Heart right ventricle (tissue), 16 donors: ENCODE measurements at regions not wholly inside any gene's neighbourhood (a gene's known extent, or its start where the extent isn't known, plus 50 kb on each side); places are given as distances from the start of the nearest gene placed in this dataset.

ENCODE experiments used
- ATAC-seq, 8 donors: fragments of 200-7000 bp; cut with Tn5 transposase; one replicate each; pipeline ENCODE4 v1.9.1; 2020; ENCODE audit warnings: mild to moderate bottlenecking in 8 of 8, moderate library complexity in 8 of 8, moderate number of reproducible peaks in 1 of 8
- DNase-seq, 2 donors: peaks; one replicate each; pipeline ENCODE4 v3.0.0-alpha.2; 2020
- H3K27ac ChIP-seq, 10 donors: fragments of 200-600 bp; sonication (generic) in 2 of 10; one replicate each; pipeline versions ENCODE4 v1.5.0 to v1.8.0; 2020 to 2022; ENCODE audit warnings: mild to moderate bottlenecking in 3 of 10
- H3K27me3 ChIP-seq, 7 donors: fragments of 200-600 bp; one replicate each; pipeline ENCODE4 v1.8.0; 2021 to 2022; ENCODE audit warnings: mild to moderate bottlenecking in 2 of 7
- H3K36me3 ChIP-seq, 9 donors: fragments of 200-600 bp; sonication (generic) in 1 of 9; one replicate each; pipeline versions ENCODE4 v1.5.0 to v1.8.0; 2020 to 2022; ENCODE audit warnings: mild to moderate bottlenecking in 2 of 9
- H3K4me1 ChIP-seq, 9 donors: fragments of 200-600 bp; sonication (generic) in 1 of 9; one replicate each; pipeline versions ENCODE4 v1.5.0 to v1.8.0; 2020 to 2022; ENCODE audit warnings: mild to moderate bottlenecking in 4 of 9
- H3K4me3 ChIP-seq, 10 donors: fragments of 200-600 bp; sonication (generic) in 2 of 10; one replicate each; pipeline versions ENCODE4 v1.5.0 to v1.8.0; 2020 to 2022; ENCODE audit warnings: mild to moderate bottlenecking in 7 of 10, moderate library complexity in 2 of 10
- H3K9me3 ChIP-seq, 11 donors: fragments of 200-600 bp in 10 of 11; sonication (generic) in 2 of 11; one replicate each; pipeline versions ENCODE4 v1.5.0 to v1.8.0; 2013 to 2022; ENCODE audit warnings: mild to moderate bottlenecking in 2 of 11, control low read depth in 1 of 11, moderate library complexity in 1 of 11
- WGBS, 2 donors: extraction: QIAGEN DNeasy Blood & Tissue Kit; methylation state at CpG; one replicate each; pipeline ENCODE4 v1.1.7; 2013; ENCODE audit warnings: inconsistent platforms in 1 of 2; 5-methylcytosine and 5-hydroxymethylcytosine counted together
- intact Hi-C, 10 donors: fragments of 100-400 bp; cut with DNase I; formaldehyde crosslinking; loops; one replicate each; pipeline versions ENCODE4 v1.11.1 to v1.14.2; 2022
- TF ChIP-seq, protein P1 (sequence below), 9 donors: fragments of 200-600 bp; sonication (generic) in 2 of 9; IDR thresholded peaks; one replicate each; pipeline versions ENCODE4 v1.5.0 to v1.8.0; 2021 to 2022; ENCODE audit warnings: antibody characterized with exemption in 9 of 9, mild to moderate bottlenecking in 5 of 9, moderate library complexity in 1 of 9
- donor health status: Arrhythmogenic right ventricular cardiomyopathy.
- donor health status: ischemic (EF 13 %, LVEDD 7.1; RV severe dilation, severe dysfunction).
- donor health status: healthy with polysubstance abuse.
- donor health status: DM: no; HTN: yes; CAD: no.
- donor health status: DM: no; HTN: no; CAD: no.
- donor health status: ischemic (EF 25% LVEDD 6.9; RV normal size, moderate dysfunction).
- donor health status: ischemic (EF 25% LVEDD 5.7; RV mildly dilated, moderate dysfunction).
- donor health status: healthy.
- donor health status: DM: yes; HTN: yes; CAD: no.
- donor health status: Ischemic cardiomyopathy.
- donor health status: ischemic (EF 35%, LVEDD 5.7; RV mildly dilated, moderate dysfunction).
- donor health status: nonischemic (EF 11% LVEDD 7.7; RV severe dilation, severe dysfunction).
- donor health status: DM: yes; HTN: yes; CAD: no.
- donor health status: PGD.
- donor health status: ischemic (EF 29% LVEDD 5.4; RV normal size, mild dysfunction).
- donor health status: nonischemic (EF 23%, LVEDD 6.1; RV moderate dilation, normal function).

GRCh38 chr12:45591635-45592034 is 137.9 kb upstream of the ARID2 start:
- WGBS, 2 donors: 90% methylated on average over 5 of the region's 5 CpGs
- ATAC-seq (no peak), DNase-seq (no peak)
- intact Hi-C loops: no loop called here
- Histone ChIP-seq H3K27me3 (no peaks in the 10 kb centered on the region), H3K27ac (no peak overlapping the region), H3K4me3 (no peak overlapping the region), H3K36me3 (no peaks in the 10 kb centered on the region), H3K9me3 (peaks cover 0 to 4% (median 0%) of the 10 kb centered on the region in 11 donors), H3K4me1 (no peaks in the 10 kb centered on the region)
- TF ChIP-seq, protein P1, sequence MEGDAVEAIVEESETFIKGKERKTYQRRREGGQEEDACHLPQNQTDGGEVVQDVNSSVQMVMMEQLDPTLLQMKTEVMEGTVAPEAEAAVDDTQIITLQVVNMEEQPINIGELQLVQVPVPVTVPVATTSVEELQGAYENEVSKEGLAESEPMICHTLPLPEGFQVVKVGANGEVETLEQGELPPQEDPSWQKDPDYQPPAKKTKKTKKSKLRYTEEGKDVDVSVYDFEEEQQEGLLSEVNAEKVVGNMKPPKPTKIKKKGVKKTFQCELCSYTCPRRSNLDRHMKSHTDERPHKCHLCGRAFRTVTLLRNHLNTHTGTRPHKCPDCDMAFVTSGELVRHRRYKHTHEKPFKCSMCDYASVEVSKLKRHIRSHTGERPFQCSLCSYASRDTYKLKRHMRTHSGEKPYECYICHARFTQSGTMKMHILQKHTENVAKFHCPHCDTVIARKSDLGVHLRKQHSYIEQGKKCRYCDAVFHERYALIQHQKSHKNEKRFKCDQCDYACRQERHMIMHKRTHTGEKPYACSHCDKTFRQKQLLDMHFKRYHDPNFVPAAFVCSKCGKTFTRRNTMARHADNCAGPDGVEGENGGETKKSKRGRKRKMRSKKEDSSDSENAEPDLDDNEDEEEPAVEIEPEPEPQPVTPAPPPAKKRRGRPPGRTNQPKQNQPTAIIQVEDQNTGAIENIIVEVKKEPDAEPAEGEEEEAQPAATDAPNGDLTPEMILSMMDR (IDR thresholded peaks at IDR 0.05): no peak

DNA sequence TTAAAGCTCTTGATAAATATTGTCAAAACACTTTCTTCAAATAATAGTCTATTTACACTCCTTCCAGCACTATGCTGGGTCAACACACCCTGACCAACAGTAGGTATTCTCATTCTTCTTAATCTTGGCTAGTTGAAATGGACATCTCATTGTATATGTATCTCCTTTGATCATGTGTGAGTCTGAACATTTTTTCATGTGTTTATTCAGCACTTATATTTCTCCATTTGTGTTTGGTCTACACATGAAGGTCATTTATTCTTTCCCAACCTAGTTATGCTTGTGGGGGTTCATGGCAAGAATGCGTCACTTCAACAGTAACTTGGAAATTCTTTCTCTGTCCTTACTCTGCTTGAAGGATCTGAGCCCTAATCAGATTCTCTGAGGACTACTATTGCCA is 133.1 kb upstream of the ARID2 start:
- Histone ChIP-seq H3K27me3 (no peaks in the 10 kb centered on the region), H3K27ac (no peak overlapping the region), H3K36me3 (no peaks in the 10 kb centered on the region), H3K4me1 (no peaks in the 10 kb centered on the region), H3K9me3 (peaks cover 0 to 4% (median 0%) of the 10 kb centered on the region in 11 donors), H3K4me3 (no peak overlapping the region)
- intact Hi-C loops: no loop called here
- TF ChIP-seq, protein P1 (IDR thresholded peaks at IDR 0.05): no peak
- ATAC-seq: no peak
- DNase-seq: no peak
- WGBS, 2 donors: 90 to 92% methylated on average over 1 of the region's 1 CpG

- no peak overlapping the region for H3K27ac ChIP-seq
- no peaks in the 10 kb centered on the region for H3K36me3 ChIP-seq
- ATAC-seq (no peak), DNase-seq (no peak)
- H3K4me3 ChIP-seq: no peak overlapping the region
- WGBS, 2 donors: 49 to 86% methylated on average over 2 of the region's 2 CpGs
- peaks cover 0 to 4% (median 0%) of the 10 kb centered on the region in 11 donors for H3K9me3 ChIP-seq
- TF ChIP-seq, protein P1 (IDR thresholded peaks at IDR 0.05): no peak
- H3K27me3 ChIP-seq: no peaks in the 10 kb centered on the region
- H3K4me1 ChIP-seq: no peaks in the 10 kb centered on the region
- intact Hi-C loops: no loop called here
Measured at GRCh38 chr12:45598336-45598735, 131.2 kb upstream of the ARID2 start.

DNA sequence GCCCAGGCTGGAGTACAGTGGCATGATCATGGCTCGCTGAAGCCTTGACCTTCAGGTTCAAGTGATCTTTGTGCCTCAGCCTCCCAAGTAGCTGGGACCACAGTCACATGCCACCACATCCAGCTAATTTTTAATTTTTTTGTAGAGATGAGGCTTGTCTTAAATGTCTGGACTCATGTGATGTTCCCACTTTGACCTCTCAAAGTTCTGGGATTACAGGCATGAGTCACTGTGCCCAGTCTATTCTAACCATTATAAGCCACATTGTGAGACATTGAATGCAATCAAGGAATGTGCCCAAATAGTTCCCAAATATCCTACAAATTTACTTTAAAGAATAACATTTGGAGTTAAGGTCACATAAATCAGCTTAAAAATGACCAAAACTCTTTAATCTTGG is 130.7 kb upstream of the ARID2 start:
- Histone ChIP-seq H3K27me3 (no peaks in the 10 kb centered on the region), H3K4me1 (no peaks in the 10 kb centered on the region), H3K9me3 (peaks cover 0 to 4% (median 0%) of the 10 kb centered on the region in 11 donors), H3K36me3 (no peaks in the 10 kb centered on the region), H3K27ac (no peak overlapping the region), H3K4me3 (no peak overlapping the region)
- no peak for DNase-seq
- 90 to 94% methylated on average over 1 of the region's 1 CpG for WGBS, 2 donors
- no peak for ATAC-seq
- intact Hi-C loops: no loop called here
- TF ChIP-seq, protein P1 (IDR thresholded peaks at IDR 0.05): no peak
